ENCODE measurements at regions not wholly inside any gene's neighbourhood (a gene's known extent, or its start where the extent isn't known, plus 50 kb on each side); places are given as distances from the start of the nearest gene placed in this dataset.
A peak's percentile ranks its signal among the peaks of the same experiment; 100 is the strongest.
"Not testable (repeated sequence)": the region's sequence is repeated elsewhere in the genome, so short reads cannot be mapped to it uniquely, and the experiment has no call there.

DNA sequence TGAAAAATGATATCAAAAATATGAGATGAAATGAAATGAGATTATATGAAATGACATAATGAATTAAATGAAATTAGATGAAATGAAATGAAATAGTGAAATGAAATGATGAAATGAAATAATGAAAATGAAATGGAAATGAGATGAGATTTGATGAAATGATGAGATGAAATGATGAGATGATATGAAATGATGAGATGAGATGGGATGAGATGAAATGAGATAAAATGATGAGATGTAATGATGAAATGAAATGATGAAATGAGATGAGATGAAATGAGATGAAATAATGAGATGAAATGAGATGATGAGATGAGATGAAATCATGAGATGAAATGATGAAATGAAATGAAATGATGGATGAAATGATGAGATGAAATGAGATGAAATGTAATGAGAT is 233.9 kb downstream of the PPIAL4F start:
- BruUV-seq (replicated peaks); H3K4me2 ChIP-seq (ENCODE audit: low read depth, low read length); ATAC-seq; H3K36me3 ChIP-seq (replicated peaks in 1 of 2; ENCODE audit: control insufficient read depth in 1 of 2, insufficient read depth in 2 of 2, low read length in 2 of 2); H2AFZ ChIP-seq (ENCODE audit: low read length); intact Hi-C loops (cut with micrococcal nuclease; ENCODE audit: unreplicated experiment); H3K27ac ChIP-seq (ENCODE audit: extremely low read length, insufficient read depth, low read length); H3K27me3 ChIP-seq (ENCODE audit: control insufficient read depth in 1 of 2, insufficient read depth in 2 of 2, low read length in 2 of 2); H3K9ac ChIP-seq (ENCODE audit: insufficient read depth, low read depth, low read length); DNase-seq (ENCODE audit: low spot score); in situ Hi-C loops (cut with HindIII; ENCODE audit: extremely low pct_ligation_motif_present, low pct_unique_long_range_greater_than_20kb); CTCF ChIA-PET (ENCODE audit: low intra/inter-chr PET ratio, low total read pairs); POLR2A ChIA-PET; H3K4me3 ChIP-seq (replicated peaks in 1 of 3; ENCODE audit: insufficient read depth in 1 of 3, low read depth in 2 of 3, low read length in 3 of 3); H4K20me1 ChIP-seq (ENCODE audit: insufficient read depth, low read length); H3K79me2 ChIP-seq (ENCODE audit: insufficient read depth, low read length); H3K9me3 ChIP-seq (ENCODE audit: low read length); FAIRE-seq; H3K4me1 ChIP-seq (ENCODE audit: insufficient read depth, low read length); TF ChIP-seq ATF7, FOXA1, FOXP1 (CRISPR knock-in tag; IDR thresholded peaks at IDR 0.05): not testable (repeated sequence)
- TF ChIP-seq ATF7 (IDR thresholded peaks at IDR 0.05) (peak; percentile 91), FOXA1 (IDR thresholded peaks at IDR 0.05) (peak; percentile 33; the same call in 1 of the 2 replicates), FOXP1 (IDR thresholded peaks at IDR 0.05) (0 out of 2 replicates have a peak, but pooled peaks have one; percentile 33), PLRG1 (conservative IDR thresholded peaks at IDR 0.05) (peak; percentile 93; the same call in 1 of the 2 replicates), PHB2 (IDR thresholded peaks at IDR 0.05; ENCODE audit: partially characterized antibody) (peak; percentile 91), IKZF1 (IDR thresholded peaks at IDR 0.05) (0 out of 2 replicates have a peak, but pooled peaks have one; percentile 40)
- TF ChIP-seq, protein P1, sequence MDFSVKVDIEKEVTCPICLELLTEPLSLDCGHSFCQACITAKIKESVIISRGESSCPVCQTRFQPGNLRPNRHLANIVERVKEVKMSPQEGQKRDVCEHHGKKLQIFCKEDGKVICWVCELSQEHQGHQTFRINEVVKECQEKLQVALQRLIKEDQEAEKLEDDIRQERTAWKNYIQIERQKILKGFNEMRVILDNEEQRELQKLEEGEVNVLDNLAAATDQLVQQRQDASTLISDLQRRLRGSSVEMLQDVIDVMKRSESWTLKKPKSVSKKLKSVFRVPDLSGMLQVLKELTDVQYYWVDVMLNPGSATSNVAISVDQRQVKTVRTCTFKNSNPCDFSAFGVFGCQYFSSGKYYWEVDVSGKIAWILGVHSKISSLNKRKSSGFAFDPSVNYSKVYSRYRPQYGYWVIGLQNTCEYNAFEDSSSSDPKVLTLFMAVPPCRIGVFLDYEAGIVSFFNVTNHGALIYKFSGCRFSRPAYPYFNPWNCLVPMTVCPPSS (IDR thresholded peaks at IDR 0.05), result 0 out of 2 replicates have a peak, but pooled peaks have one; percentile 55
- TF ChIP-seq, protein P2, sequence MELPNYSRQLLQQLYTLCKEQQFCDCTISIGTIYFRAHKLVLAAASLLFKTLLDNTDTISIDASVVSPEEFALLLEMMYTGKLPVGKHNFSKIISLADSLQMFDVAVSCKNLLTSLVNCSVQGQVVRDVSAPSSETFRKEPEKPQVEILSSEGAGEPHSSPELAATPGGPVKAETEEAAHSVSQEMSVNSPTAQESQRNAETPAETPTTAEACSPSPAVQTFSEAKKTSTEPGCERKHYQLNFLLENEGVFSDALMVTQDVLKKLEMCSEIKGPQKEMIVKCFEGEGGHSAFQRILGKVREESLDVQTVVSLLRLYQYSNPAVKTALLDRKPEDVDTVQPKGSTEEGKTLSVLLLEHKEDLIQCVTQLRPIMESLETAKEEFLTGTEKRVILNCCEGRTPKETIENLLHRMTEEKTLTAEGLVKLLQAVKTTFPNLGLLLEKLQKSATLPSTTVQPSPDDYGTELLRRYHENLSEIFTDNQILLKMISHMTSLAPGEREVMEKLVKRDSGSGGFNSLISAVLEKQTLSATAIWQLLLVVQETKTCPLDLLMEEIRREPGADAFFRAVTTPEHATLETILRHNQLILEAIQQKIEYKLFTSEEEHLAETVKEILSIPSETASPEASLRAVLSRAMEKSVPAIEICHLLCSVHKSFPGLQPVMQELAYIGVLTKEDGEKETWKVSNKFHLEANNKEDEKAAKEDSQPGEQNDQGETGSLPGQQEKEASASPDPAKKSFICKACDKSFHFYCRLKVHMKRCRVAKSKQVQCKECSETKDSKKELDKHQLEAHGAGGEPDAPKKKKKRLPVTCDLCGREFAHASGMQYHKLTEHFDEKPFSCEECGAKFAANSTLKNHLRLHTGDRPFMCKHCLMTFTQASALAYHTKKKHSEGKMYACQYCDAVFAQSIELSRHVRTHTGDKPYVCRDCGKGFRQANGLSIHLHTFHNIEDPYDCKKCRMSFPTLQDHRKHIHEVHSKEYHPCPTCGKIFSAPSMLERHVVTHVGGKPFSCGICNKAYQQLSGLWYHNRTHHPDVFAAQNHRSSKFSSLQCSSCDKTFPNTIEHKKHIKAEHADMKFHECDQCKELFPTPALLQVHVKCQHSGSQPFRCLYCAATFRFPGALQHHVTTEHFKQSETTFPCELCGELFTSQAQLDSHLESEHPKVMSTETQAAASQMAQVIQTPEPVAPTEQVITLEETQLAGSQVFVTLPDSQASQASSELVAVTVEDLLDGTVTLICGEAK (IDR thresholded peaks at IDR 0.05), result peak; percentile 36; the same call in 1 of the 2 replicates
- TF ChIP-seq, protein P2 (CRISPR knock-in tag; IDR thresholded peaks at IDR 0.05), result not testable (repeated sequence)
